GM18868 (cell line): ENCODE measurements at regions not wholly inside any gene's neighbourhood (a gene's known extent, or its start where the extent isn't known, plus 50 kb on each side); places are given as distances from the start of the nearest gene placed in this dataset.
"Not testable (repeated sequence)": the region's sequence is repeated elsewhere in the genome, so short reads cannot be mapped to it uniquely, and the experiment has no call there.

Source experiments
- ATAC-seq: cut with Tn5 transposase; IDR thresholded peaks from one replicate; pipeline ENCODE4 v1.9.1; 2021; ENCODE audit warnings: mild to moderate bottlenecking, moderate library complexity; ENCODE audit not compliant: unreplicated experiment

DNA sequence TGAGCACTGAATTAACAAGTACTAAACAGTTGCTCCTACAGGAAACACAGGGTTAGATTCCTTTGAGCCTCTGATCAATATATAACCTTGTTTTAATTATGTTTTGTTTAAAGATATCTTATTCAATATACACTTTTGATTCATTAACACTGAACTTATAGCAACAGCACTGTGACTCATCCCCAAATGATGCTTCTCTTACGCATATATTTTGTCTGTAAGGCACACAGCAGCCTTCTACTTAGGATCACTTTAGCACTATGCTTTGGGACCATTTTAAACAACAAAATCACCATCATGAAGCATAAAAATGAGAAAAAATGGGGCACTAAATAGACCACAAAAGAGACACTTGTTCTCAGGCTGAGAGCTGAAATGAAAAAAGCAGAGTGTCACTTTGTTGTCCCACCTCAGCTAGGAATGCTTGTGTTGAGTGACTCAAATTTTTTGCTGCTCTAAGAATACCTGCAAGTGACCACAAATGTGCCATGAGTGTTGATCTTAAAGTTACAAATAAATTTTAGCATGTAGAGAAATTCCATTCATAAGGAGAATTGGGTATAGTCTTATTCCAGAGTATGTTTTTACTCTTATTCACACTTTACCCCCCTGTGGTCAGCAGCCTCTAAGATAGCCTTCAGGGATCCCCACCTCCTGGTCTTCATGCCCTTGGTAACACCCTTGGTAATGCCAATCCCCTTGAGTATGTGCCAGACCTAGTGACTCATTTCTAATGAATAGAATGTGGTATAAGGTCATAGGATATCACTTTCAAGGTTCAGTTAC is 252.7 kb upstream of the IL12B start:
- no peak for ATAC-seq

DNA sequence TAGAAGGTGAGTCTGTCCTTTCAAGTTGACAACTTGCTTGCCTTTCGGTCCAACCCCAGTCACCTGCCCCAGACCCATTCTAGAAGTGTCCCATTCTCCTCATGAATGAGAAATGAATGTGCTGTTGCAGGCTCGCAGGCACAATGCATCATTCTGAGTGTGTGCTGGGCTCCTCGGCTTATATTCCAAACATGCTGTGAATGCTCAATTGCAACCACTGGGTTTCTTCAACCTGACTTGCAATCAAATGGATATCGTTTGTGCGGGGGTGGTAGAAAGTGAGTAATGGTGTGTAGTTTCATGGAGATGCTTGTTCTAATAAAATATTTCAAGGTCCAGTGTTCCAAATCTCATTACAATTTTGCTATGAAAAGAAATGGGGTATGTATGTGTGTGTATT is 256.6 kb upstream of the IL12B start:
- no peak for ATAC-seq

DNA sequence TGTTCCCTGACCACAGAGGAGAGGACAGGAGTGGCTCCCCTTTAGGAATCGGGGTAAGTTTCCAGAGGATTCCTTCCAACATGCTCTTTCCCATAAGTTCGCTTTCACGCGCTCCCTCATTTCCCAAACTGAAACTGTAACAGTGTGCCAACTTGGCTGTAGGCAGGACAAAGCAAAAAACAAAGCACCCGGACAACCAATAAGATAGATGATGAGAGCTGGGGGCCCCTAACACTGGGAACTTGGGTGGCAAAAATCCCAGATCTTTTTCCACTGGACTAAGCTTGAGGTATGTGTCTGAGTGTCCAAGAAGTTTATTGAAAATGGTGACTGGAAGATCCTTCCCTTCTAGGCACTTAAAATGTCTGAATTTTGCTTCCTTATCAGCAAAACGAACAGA is 258.7 kb upstream of the IL12B start:
- ATAC-seq = no peak

DNA sequence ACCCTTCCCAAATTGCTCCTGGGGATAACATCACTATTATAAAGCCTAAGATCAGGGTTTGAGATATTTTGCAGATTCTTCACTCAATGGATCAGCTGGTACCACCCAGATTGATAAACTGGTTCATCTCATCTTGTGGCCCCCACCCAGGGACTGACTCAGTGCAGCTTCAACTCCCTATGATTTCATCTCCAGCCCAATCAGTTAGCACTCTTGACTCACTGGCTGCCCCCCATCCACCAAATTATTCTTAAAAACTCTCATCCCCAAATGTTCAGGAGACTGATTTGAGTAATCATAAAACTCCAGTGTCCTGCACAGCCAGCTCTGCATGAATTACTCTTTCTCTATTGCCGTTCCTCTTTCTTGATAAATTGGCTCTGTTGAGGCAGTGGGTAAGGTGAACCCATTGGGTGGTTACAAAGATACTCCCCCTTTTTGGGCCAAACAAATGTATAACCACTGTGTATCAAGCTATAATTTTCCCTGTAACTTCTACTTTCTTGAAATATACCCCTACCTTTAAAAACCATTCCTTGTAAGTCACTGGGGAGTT is 263.3 kb upstream of the IL12B start:
- ATAC-seq = no peak

DNA sequence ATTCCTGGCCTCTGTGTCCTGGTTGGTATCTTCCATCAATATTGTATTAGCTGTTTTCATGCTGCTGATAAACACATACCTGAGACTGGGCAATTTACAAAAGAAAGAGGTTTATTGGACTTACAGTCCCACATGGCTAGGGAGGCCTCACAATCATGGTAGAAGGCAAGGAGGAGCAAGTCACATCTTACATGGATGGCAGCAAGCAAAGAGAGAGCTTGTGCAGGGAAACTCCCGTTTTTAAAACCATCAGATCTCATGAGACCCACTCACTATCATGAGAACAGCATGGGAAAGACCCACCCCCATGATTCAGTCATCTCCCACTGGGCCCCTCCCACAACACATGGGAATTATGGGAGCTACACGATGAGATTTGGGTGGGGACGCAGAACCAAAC is 265.3 kb upstream of the IL12B start:
- not testable (repeated sequence) for ATAC-seq

DNA sequence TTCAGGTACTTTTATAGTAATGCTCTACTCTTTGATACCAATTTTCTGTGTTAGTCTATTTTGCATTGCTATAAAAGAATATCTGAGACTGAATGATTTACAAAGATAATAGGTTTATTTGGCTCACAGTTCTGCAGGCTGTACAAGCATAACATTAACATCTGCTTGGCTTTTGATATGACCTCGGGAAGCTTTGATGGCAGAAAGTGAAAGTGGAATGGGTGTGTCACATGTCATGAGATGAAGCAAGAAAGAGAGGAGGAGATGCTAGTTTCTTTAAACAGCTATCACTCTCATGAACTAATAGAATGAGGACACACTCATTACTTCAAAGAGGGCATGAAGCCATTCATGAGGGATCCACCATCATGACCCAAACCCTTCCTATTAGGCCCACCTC is 270.9 kb upstream of the IL12B start:
- no peak for ATAC-seq

DNA sequence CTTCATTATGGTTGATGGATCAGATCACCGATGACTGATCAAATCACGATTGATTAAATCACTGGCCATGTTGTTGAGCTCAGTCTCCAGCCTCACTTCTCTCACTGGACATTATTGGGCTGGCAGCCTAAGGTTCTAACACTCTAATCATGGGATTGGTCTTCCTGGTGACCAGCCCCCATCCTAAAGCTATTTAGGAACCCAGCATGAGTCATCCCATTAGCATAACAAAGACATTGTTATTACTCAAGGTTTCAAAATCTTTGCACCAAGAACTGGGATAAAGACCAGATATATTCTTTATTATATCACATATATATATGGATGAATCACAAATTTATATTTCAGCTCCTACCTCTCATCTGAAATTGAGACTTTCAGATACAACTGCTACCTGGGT is 272.1 kb upstream of the IL12B start:
- ATAC-seq = no peak

DNA sequence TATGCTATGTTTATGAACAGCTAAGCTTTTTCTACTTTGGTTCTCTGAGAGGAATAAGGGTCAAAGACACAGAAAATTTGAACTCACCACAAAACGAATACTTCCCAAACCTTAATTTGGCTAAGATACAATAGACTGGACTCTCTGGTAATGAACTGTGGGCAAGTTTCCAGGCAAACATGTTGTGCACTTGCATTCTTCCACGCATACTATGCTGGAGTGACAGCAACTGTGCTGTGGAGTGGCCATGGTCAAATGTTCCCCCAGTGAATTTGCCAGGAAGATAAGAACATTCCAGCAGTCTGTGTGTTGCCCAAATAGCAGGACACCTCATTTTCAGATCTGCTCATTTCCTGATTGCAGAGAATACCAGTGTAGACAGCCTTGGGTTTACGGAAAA is 275.3 kb upstream of the IL12B start:
- ATAC-seq = no peak

DNA sequence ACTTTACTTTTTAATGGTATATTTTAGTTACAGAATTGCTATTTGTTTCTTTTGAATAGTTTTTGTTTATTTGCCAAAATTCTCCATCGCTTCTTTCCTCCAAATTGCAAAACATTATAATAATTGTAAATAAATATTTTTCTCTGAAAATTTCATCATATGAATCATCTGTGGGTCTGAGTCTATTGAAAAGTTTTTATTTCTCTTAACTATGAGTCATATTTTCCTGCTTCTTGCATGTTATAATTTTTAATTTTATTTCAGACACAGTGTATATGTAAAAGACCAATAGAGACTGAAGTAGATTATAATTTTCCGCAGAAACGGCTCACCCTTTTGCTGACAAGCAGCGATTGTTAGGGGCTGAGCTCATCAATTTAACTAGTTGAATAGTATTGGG is 279.1 kb upstream of the IL12B start:
- ATAC-seq = no peak

DNA sequence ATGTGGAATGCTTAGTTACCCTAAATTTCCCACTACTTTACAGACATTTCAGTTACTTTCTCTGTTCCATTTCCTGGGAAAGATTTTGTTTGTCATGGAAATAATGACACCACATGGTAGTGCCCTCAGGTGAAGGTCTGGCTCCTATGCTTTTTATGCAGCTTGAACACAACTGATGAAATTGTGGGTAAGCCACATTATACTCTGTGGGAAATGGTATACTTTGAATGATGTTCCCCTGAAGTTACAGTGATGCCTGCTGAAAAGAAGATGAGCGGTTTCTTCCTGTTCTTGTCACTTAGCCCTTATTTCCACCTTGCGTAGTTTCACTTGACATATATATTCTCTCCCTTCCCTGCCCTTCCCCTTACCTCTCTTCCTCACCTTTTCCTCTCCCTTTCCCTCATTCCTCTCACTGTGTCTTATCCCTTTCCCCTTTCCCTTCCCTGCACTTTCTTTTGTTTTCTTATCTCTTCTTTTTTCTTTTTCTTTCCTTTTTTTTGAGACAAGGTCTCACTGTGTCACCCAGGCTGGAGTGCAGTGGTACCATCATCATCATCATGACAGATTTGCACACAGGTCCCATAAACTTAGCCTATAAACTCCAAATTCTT is 280.8 kb upstream of the IL12B start:
- ATAC-seq = no peak

DNA sequence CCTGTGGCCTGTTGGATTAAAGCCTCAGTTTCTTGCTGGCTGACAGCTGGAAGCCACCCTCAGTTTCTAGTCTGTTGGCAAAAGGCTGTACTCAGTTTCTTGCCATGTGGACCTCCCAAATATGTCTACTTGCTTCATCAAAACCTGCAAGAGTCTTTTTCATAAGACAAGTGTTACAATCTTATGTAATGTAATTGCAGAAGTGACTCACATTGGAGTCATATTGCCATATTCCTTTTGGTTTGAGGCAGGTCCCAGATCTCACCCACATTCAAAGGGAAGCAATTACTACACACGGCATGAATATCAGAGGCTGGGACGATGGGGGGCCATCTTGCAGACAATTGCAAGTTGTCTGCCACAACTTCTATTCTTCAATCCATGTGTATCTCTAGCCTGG is 286.7 kb upstream of the IL12B start:
- no peak for ATAC-seq

DNA sequence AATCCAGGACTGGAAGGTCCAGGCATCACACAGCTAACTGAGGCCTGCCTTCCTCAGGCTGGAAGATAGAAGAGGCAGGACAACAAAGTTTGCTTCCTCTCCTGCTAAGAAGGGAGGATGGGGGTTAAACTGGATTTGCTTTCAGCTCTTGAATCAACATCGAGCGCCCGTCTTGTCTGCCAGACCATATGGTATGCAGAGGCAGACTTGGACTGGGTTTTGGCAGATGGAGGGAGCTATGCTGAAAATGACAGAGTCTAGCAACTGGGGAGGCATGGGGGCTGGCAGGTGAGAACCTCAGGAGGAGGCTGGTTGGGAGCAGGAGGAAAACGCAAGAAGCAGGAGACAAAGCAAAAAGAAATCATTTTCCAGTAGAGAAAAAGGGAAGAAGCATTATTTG is 289.5 kb upstream of the IL12B start:
- ATAC-seq = no peak

DNA sequence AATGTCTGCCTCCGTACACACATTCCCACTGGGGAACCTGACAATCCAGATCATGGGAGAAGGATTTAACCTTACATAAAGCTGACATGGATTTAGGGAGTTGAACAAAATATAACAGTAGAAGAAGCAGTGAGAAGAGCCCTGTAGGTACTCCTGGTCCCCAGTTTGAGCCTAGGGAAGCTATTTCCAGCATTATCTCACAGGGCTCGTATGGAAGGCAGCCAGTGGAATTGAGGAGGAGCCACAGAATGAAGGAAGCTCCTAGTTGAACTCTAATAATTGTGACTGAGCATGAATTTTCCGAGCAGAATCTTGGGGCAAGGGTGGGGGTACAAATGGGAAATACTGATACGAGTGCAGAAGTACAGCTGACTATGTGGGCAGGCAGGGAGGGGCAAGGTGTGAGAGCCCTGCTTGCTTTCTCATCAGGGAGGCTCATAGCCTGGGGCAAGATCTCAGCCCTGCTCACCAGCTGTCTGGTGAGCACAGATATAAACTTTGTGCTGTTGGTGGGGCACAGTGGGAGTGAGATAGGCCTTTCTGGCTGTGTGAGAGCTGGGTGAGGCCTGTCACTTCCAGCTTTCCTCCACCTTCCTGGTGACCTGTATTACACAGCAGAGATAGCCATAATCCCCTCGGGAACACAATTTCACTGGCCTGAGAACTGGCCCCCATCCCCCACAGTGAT is 290.7 kb upstream of the IL12B start:
- no peak for ATAC-seq

DNA sequence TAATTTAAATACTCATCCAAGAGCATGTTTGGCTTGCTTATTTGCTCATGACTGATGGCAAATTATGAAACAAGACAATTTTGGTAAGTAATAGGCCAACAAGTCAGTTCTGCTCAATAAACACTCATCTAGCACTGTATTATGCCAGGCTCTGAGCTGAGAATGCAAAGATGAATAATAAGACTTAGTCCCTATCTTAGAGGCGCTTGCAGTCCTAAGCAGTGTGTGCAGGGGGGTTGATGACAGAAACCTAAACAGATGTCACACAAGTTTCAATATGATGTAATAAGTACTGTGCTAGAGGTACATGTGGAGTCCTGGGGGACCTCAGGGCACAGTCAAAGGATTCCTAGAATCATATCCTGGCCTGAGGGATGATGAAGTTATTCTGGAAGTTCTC is 287.6 kb upstream of the ADRA1B start:
- ATAC-seq = no peak

DNA sequence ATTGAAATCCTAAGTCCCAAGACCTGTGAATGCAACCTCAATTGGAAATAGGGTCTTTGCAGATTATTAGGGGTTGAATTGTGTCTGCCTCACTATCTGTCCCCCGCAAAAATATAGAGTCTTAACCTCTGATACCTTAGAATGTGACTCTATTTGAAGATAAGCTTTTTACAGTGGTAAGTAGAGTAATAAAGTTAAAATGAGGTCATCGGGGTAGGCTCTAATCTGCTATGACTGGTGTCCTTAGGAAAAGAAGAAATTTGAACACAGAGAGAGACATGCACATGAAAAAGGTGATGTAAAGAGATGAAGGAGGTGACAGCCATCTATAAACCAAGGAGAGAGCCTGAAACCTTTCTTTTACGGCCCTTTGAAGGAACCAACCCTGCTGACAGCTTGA is 287.1 kb upstream of the ADRA1B start:
- ATAC-seq = no peak

DNA sequence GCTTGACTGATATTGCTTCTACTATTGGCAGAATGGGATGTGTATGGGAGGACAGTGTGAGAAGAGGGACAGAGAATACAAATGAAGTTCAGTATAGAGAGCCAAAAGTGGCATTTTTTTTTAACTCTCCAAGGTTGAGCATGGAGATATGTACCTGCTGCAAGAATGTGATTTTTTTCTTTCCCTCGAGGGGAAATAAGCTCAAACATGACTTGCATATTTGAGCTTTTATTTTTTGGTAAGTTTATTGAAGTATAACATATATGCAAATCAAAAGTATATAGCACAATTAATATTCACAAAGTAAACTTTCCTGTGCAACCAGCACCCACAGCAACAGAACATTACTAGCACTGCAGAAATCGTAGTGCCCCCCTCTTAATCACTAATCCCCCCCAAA is 285.7 kb upstream of the ADRA1B start:
- no peak for ATAC-seq

DNA sequence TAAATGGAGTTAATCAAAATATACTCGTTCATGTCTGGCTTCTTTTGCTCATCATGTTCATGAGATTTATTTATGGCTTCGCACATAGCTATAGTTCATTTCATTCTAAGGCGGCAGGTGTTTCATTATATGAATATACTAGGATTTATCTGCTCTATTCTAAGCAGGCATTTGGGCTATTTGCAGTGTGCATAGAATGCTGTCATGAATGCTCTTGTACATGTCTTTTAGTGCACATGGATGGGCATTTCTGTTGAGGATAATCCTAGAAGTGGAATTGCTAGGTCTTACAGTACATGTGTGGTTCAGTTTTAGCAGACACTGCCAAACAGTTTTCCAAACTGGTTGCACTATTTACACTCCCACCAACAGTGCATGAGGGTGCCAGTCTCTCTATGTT is 285.3 kb upstream of the ADRA1B start:
- ATAC-seq = no peak

DNA sequence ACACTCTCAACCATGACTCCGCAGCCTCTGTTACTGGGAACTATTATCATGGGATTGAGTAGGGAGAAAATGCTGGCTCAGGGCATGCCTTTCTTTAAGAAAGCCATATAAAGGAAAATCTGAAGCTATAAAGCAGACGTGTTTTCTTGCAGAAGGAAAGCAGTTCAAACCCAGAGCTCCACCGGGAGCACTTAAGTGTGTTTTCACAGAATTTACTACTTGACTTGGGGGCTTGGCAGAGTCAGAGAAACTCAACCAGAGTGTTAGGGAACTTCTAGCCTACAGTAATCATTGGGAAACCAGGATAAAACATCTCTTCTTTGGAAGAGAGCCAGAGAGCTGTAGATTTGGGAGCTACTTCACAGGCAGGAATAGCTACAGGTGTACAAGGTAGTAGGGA is 283.4 kb upstream of the ADRA1B start:
- ATAC-seq = no peak

DNA sequence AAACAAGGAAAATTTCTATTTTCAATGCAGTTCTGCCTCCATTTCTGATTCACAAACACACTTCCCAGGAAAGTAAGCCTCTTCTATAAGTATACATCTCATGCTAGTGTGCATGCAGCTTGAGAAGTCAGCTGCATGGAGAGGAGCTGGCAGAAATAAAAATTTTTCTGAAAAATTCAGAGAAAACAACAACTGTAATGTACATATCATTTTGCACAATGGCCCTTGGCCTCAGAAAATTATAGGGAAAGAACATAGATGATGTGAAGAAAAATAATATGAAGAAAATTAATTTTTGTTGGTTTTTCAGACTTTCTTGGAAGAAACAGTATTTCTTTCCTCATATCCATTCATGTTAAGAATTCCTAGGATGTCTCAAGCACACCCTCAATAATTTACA is 277.8 kb upstream of the ADRA1B start:
- ATAC-seq = no peak

DNA sequence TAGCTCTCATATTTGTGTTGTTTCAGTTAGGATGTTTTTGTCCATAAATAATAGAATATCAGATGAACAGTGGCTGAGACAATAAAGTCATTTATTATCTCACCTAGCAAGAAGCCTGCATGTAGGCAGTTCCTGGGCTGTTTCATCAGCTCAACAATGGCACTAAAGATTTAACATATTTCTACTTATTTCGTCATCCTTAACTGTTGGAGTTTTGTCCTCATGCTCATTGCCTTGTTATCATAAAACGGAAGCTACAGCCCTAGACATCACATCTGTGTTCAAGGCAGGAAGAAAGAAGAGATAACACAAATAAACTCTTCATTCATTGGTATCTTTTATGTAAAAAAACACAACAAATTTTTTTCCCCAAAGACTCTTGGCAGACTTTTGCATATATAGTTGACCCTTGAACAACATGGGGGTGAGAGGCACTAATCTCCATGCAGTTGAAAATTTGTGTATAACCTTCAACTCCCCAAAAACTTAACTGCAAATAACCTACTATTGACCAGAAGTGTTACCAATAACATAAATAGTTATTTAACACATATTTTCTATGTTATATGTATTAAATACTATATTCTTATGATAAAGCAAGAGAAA is 277.2 kb upstream of the ADRA1B start:
- ATAC-seq = no peak

DNA sequence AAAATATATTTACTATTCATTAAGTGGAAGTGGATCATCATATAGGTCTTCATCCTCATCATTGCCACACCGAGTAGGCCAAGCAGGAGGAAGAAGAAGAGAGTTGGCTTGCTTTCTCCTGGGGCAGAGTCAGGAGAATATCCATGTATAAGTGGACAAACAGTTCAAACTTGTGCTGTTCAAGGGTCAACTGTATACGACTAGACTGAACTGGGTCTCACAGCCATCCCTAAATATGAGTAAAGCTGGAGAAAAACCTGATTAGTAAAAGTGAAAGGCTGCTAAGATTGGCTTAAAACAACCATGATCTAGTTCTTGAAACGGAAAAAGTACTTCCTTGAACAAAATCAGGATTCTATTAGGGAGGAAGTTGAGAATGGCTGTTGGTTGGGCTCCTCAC is 276.7 kb upstream of the ADRA1B start:
- ATAC-seq = no peak

DNA sequence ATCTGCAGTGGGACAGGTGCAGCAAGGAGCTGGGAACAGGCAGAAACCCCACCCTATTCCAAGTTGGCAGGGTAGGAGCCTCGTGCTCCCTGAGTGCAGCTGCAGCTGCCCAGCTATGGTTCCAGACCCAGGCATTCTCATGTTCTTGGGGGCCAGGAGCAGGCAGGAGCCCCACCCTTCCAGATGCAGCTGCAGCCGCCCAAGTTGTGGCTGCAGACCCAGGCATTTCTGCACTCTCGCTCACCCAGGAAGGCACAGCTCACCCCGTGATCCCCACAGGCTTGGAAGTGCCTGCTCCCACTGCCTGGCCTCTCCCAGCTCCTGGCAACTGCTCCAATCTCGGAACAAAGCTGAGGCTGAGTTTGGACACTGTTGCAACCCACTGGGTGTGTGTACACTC is 275.8 kb upstream of the ADRA1B start:
- no peak for ATAC-seq
